A673 (cell line): ENCODE measurements at regions not wholly inside any gene's neighbourhood (a gene's known extent, or its start where the extent isn't known, plus 50 kb on each side); places are given as distances from the start of the nearest gene placed in this dataset.

Experiments
- BruUV-seq: library from RNA; stranded (reverse); fragments of 400-500 nt; replicated peaks from 2 replicates; lab custom pipeline; 2021; lab: Mats Ljungman, UMichigan
- CTCF ChIA-PET: fragments of 300-600 bp; sonication (Branson Sonifier 250); formaldehyde crosslinking; loops from one replicate; lab custom pipeline; 2022; ENCODE audit warnings: antibody characterized with exemption; lab: Charles Lee
- POLR2A ChIA-PET: fragments of 300-600 bp; sonication (Branson Sonifier 250); formaldehyde crosslinking; loops from one replicate; lab custom pipeline; 2022; ENCODE audit warnings: antibody characterized with exemption; ENCODE audit not compliant: low non-redundant PET; lab: Charles Lee
- DNase-seq: peaks from one replicate; pipeline ENCODE4 v3.0.0-alpha.2; 2015; ENCODE audit warnings: low spot score
- H3K27ac ChIP-seq: fragments of 200-600 bp; sonication (generic); 2 replicates; pipeline ENCODE4 v1.5.1; 2016; ENCODE audit warnings: mixed run types, low read depth, mild to moderate bottlenecking, mixed read lengths, antibody characterized with exemption, low read length; ENCODE audit not compliant: poor library complexity, severe bottlenecking
- H3K27me3 ChIP-seq: fragments of 200-600 bp; sonication (generic); replicated peaks from 2 replicates; pipeline ENCODE4 v1.6.1; 2017; ENCODE audit warnings: mixed run types, low read depth, mild to moderate bottlenecking, mixed read lengths, antibody characterized with exemption, low read length; ENCODE audit not compliant: insufficient read depth, poor library complexity
- H3K36me3 ChIP-seq: fragments of 200-600 bp; sonication (generic); 2 replicates; pipeline ENCODE4 v1.6.1; 2016; ENCODE audit warnings: mixed run types, mild to moderate bottlenecking, mixed read lengths, antibody characterized with exemption, low read length; ENCODE audit not compliant: insufficient read depth, poor library complexity, severe bottlenecking
- H3K4me1 ChIP-seq: fragments of 200-600 bp; sonication (generic); 2 replicates; pipeline ENCODE4 v1.6.1; 2017; ENCODE audit warnings: mixed run types, mild to moderate bottlenecking, mixed read lengths, antibody characterized with exemption, low read length; ENCODE audit not compliant: insufficient read depth, poor library complexity, severe bottlenecking
- H3K4me3 ChIP-seq: fragments of 200-600 bp; sonication (generic); 2 replicates; pipeline ENCODE4 v1.5.1; 2016; ENCODE audit warnings: low read depth, mixed run types, mild to moderate bottlenecking, mixed read lengths, low read length; ENCODE audit not compliant: poor library complexity, severe bottlenecking
- H3K9me3 ChIP-seq: fragments of 200-600 bp; sonication (generic); 2 replicates; pipeline ENCODE4 v1.6.1; 2016; ENCODE audit warnings: mixed run types, low read depth, mild to moderate bottlenecking, mixed read lengths, antibody characterized with exemption, low read length; ENCODE audit not compliant: poor library complexity, severe bottlenecking
- EZH2 ChIP-seq: fragments of 200-600 bp; sonication (generic); IDR thresholded peaks from 2 replicates; pipeline ENCODE4 v1.6.1; 2017; ENCODE audit warnings: borderline replicate concordance, low read depth, mild to moderate bottlenecking, mixed read lengths, antibody characterized with exemption, low read length; ENCODE audit not compliant: poor library complexity, severe bottlenecking
- intact Hi-C: fragments of 100-400 bp; cut with micrococcal nuclease; formaldehyde crosslinking; loops from one replicate; pipeline ENCODE4 v1.10.0; 2022; ENCODE audit not compliant: unreplicated experiment
- TF ChIP-seq, protein P1 (sequence below): fragments of 300-800, 200-600 bp; sonication (generic); conservative IDR thresholded peaks from 2 replicates; pipeline ENCODE4 v1.5.1; 2017; ENCODE audit warnings: low read depth, mild to moderate bottlenecking, antibody characterized with exemption, low read length, moderate library complexity, mixed read lengths

DNA sequence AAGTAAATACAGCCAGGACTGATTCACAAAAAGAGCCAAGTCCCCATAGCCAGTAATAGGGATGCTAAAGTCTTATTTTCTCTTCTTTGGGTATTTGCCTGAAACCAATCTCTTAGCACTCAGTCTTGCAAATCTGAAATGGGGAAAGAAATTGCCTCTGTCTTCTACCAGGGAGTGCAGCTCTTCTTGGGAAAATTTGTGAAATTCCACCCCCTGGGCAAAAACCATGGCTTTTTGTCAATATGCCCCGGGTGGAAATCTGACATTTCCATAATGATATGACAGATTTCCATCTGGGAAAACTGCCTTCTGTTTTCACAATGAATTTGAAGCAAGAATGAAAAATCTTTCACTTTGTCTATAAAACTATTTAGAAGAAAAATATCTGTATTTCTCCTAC is 628.1 kb downstream of the BCL11A start:
- ChIA-PET POLR2A (no interaction called here), CTCF (no interaction called here)
- intact Hi-C loops, result no loop called here
- no TSS peak for BruUV-seq
- H3K9me3 ChIP-seq, result no peaks in the 10 kb centered on the region
- no peaks in the 10 kb centered on the region for H3K36me3 ChIP-seq
- peaks cover 8% of the 10 kb centered on the region for H3K27me3 ChIP-seq
- H3K27ac ChIP-seq, result no peak overlapping the region
- no peak overlapping the region for H3K4me3 ChIP-seq
- DNase-seq, result no peak
- no peak for TF ChIP-seq EZH2
- TF ChIP-seq, protein P1, sequence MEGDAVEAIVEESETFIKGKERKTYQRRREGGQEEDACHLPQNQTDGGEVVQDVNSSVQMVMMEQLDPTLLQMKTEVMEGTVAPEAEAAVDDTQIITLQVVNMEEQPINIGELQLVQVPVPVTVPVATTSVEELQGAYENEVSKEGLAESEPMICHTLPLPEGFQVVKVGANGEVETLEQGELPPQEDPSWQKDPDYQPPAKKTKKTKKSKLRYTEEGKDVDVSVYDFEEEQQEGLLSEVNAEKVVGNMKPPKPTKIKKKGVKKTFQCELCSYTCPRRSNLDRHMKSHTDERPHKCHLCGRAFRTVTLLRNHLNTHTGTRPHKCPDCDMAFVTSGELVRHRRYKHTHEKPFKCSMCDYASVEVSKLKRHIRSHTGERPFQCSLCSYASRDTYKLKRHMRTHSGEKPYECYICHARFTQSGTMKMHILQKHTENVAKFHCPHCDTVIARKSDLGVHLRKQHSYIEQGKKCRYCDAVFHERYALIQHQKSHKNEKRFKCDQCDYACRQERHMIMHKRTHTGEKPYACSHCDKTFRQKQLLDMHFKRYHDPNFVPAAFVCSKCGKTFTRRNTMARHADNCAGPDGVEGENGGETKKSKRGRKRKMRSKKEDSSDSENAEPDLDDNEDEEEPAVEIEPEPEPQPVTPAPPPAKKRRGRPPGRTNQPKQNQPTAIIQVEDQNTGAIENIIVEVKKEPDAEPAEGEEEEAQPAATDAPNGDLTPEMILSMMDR, result no peak
- no peaks in the 10 kb centered on the region for H3K4me1 ChIP-seq

DNA sequence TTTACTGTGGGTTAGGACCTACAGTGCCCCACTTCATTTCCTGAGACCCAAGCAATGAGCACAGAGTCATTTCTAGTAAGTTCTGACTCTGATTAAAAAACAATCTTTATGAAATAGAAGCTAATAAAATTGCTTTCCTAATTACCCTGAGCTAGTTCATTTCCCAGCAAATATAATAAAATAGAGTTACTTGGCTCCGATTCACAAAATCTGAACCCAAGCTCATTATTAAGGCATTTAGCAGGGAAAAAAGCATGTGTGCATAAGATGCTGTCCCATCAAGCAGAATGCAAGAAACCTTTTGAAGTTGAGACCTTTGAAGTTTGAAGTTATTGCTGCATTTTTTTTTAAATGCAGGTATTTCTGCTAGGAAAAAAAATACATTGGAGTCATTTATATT is 629.1 kb downstream of the BCL11A start:
- no TSS peak for BruUV-seq
- intact Hi-C loops, result no loop called here
- ChIA-PET POLR2A (no interaction called here), CTCF (no interaction called here)
- no peaks in the 10 kb centered on the region for H3K9me3 ChIP-seq
- no peak overlapping the region for H3K27ac ChIP-seq
- H3K4me1 ChIP-seq, result no peaks in the 10 kb centered on the region
- H3K36me3 ChIP-seq, result no peaks in the 10 kb centered on the region
- peaks cover 8% of the 10 kb centered on the region for H3K27me3 ChIP-seq
- H3K4me3 ChIP-seq, result no peak overlapping the region
- DNase-seq, result no peak
- TF ChIP-seq, protein P1, result no peak
- no peak for TF ChIP-seq EZH2

DNA sequence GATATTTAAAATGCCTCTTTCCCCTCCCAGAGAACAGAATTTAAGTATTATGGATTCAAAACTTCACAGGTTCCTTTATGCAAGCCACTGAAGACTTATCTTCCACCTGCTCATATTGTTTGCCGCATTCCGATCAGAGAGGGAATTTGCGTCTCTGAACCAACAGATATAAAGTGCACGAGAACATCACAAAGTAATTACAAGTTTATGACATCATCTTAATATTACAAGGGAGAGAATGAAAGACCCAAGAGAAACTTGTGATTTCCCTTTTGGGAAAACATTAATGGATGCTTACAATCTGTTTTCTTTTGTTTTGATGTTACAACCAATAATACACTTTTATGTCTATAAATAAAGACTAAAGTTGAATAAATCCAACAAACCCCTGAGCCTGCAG is 631.0 kb downstream of the BCL11A start:
- no peak for DNase-seq
- no TSS peak for BruUV-seq
- H3K27ac ChIP-seq, result no peak overlapping the region
- no peak overlapping the region for H3K4me3 ChIP-seq
- no peak for TF ChIP-seq EZH2
- TF ChIP-seq, protein P1, result no peak
- ChIA-PET CTCF (no interaction called here), POLR2A (no interaction called here)
- H3K27me3 ChIP-seq, result peaks cover 8% of the 10 kb centered on the region
- intact Hi-C loops, result no loop called here
- no peaks in the 10 kb centered on the region for H3K9me3 ChIP-seq
- no peaks in the 10 kb centered on the region for H3K36me3 ChIP-seq
- H3K4me1 ChIP-seq, result no peaks in the 10 kb centered on the region
